Femur (tissue), 1 donor: ENCODE measurements at regions not wholly inside any gene's neighbourhood (a gene's known extent, or its start where the extent isn't known, plus 50 kb on each side); places are given as distances from the start of the nearest gene placed in this dataset.
"Not testable (repeated sequence)": the region's sequence is repeated elsewhere in the genome, so short reads cannot be mapped to it uniquely, and the experiment has no call there.

Source experiments
- DNase-seq: peaks from one replicate; pipeline ENCODE4 v3.0.0-alpha.2; 2017

DNA sequence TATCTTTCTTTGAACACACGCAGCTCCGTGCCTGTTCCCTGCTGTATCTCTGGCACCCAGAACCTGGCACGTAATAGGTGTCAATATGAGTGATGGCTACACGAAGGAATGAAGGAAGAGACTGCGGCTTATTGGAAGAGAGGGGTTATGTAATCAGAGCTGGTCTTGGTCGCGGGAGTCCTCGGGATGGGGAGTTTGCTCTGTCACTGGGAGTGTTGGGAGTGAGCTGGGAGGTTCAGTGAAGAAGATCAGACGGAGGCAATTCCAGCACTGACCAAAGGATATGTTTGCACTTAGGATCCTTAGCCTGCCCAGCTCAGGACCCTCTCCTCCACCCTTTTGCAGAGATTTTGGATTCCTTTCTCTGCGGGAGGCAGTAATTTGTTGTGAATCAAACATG, 709.1 kb downstream of the PTPRU start:
- no peak for DNase-seq

DNA sequence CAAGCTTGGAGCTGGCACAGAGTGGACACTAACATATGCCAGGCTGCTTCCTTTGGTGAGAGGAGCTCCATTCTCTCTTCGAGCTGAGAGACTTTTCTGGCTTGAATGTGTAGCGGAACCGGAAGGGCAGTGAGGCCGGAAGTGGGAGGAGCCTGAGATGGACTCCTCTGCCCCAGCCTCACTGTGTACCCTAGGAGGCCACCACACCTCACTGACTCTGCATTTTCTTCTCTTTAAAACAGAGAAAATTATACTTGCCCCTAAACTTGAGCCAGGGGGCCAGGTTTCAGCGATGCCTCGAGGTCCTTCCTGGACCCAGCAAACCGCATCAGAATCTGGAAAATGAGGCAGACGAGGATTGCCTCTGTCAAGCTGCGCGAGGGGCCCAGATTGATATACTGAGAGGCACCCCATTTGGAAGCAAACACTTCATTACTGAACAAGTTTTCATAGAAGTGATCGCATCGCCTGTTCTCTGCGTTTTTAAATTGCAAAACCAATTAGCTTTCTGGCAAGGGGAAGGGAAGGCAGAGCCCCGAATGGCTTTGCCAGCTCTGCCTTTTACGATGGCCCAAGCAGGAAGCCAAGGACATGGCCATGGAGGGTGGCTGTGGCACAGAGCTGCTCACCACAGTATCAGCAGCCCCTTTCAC, 708.1 kb downstream of the PTPRU start:
- no peak for DNase-seq

DNA sequence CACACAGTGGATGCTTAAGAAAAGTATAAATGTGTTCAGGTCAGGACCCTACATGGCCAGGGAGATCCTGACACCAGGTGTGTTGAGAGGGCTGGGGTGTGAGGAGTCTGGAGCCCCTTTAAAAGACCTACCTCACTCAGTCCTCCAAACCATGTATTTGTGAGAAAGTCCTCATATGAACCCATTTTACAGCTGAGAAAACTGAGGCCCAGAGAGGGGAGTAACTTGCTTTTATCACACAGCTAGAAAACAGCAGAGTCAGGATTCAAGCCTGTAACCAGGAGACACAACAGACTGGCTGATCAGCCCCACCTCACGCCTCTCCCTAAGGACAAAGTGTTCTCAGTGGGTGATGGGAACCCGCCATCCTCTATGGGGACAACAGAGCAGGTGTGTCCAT, 706.7 kb downstream of the PTPRU start:
- DNase-seq = no peak

DNA sequence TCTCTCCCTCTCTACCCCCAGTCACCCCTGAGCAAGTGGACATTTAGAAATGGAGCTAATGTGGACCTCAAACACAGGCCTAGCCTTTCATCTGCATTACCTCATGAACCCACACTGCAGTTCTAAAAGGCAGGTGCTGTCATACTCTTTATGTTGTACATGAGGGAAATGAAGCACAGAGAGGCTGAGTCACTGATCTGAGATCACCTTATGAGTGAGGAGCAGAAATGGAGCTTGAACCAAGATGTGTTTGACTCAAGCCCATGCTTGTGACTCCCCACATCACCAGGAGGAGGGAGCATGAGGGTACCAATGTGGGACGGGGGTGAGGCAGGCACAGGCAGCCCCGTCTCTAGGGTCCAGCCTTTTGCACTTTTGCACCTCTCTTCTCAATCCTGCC, 702.8 kb downstream of the PTPRU start:
- DNase-seq = no peak

DNA sequence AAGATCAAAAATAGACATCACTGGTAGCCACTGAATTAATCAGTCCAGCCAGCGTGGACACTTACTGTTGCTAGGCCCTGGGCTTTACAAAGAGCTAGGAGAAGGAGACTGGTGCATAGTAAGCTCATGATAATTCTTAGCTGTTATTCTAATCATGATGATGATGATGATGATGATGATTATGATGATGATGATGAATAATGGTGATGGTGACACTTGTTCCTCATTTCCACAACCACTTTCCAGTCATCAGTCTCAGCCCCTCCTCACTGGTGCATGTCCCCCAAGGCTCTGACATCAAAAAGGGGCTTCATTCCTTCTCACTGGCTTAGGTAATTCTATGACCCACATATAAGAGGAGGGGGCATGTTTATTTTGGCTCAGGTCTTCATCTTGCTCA, 701.0 kb downstream of the PTPRU start:
- DNase-seq = no peak

DNA sequence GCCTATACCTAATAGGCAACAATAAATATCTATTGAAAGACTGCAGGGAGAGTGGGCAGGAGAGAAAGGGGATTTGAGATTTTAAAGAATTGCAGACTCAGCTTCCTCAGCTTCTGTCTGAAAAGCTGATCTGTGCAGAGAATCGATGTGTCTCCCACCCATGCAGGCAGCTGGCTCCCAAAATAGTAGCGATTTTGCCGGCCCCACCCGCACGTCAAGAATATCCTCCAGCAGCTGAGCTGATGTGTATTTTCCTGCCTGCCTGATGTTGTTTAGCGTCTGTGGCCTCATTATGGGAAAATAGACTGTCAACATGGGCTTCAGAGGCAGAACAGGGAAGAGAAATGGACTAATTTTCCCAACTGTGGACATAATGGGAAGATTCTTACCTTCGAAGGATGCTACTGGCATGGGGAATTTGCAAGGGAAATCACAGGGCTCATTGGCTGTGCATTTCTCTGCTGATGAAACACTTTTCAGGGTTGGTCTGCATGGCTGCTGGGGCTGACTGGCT, 699.8 kb downstream of the PTPRU start:
- no peak for DNase-seq

DNA sequence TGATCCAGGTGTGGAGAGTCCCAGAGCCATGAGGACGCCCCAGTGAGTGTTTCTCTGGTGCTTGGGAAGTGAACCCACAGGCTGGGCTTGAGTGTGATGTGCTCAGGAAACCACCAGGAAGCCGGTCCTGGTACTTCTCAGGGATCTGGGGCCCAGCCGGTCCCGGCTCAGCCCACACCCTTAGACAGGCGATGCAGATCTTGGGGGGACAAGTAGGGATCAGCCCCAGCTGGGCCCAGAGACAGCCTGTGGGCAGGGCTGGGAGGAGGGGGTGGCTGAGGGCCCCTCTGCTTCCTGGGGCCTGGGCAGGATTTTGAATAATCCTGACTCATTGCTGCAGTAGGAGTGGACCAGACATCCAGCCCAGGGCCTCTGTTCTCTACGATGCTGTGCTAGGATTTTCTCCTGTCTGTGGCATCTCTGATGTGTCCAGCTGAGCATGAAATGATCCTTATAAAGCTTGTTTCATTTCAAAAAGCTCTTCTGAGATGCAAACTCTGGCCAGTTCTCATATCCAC, 698.0 kb downstream of the PTPRU start:
- no peak for DNase-seq

DNA sequence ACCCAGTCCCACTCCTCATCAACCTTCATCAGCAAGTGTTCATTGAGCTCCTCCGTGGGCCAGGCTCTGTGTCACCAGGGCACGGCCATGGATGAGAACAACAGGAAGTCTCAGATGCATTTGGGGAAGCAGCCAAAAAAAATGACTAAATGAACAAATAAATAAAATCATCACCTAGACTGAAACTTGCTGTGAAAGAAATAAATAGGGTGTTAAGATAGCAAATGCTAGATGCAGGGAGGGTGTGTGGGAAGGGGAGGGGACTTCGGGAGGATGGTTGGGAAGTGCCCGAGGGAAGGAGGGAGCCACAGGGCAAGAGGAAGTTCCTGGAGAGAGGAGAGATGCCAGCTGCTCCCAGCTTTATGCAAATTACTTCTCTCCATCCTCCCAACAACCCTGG, 696.7 kb downstream of the PTPRU start:
- DNase-seq = no peak

DNA sequence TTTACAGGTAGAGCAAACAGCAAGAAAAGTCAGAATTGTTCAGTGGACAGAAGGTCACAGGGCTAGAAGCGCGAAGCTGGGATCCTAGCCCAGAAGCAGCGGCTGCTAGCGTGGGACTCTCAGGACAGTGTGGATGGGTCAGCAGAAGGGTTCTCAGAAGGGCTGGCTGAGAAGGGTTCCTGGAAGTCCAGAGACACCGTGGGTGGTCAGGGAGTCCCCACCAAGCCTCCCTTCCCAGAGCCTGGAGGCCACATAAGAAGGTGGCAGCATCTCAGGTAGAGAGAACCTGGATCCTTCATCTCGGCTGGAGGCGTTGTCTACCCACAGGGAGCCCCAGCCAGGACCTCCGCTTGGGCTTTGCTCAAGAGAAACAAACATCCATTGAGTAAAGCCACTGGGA, 696.3 kb downstream of the PTPRU start:
- DNase-seq = no peak

DNA sequence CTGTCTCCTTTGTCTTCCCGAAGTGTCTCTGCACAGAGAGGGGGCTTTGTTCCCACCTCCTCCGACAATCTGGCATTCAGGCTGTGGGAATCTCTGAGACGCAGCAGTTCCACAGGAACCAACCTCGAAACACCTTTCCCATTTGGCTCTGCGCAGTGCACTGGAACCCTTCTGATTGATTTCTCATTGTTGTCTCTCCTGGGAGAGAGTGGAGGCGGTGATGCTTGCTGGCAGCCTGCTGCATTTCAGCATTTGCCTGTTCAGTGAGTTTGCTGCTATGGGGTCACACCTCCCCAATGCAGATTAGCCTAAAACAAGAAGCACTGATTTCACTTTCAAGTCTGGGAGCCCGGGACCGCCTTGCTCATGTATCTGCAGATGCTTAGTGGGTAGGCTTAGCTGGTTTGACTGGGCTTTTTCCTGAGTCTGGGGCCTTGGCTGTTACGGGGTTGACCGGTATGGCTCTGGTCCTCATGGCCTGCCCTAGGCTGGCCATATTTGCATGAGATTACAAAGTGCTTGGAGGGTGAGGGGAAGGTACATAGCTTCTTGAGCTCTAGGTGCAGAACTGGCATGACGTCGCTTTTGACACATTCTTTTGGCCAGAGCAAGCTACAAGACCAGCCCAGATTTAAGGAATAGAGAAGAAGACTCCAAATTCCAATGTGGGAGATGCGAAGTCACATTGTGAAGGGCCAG, 695.3 kb downstream of the PTPRU start:
- no peak for DNase-seq

DNA sequence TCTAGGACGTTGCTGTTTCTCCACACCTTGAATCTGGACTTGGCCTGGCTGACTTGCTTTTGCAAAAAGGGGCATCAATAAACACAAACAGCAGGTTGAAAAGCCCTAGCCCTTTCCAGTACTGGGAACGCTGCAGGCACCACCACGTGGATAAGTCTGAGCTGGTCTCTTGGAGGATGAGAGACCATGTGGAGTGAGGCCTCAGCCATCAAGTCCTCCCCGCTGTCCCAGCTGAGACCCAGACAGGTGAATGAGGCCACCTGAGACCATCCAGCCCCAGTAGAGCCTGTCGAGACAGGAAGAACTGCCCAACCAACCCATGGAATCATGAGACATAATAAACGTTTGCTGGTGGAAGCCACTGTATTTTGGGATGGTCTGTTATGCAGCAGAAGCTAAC, 688.7 kb downstream of the PTPRU start:
- no peak for DNase-seq

DNA sequence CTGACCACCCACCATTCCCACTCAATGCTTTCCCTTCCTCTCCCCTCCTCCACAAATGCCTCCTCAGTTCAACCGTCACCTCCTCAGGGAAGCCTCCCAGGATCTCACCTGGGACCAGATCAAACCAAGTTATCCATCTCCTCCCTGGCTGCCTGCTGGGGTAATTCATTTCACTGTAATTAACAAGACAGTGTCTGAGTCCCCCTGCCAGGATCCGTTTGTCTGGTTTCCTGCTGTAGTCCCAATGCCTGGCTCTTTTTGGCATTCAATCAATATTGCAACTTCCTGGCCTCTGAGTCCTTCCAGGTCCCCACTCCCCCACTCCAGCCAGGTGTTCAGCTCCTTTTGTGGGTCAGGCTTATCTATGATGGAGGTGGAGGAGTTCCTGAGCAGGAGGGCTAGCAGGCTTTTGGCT, 687.7 kb downstream of the PTPRU start:
- DNase-seq = no peak

DNA sequence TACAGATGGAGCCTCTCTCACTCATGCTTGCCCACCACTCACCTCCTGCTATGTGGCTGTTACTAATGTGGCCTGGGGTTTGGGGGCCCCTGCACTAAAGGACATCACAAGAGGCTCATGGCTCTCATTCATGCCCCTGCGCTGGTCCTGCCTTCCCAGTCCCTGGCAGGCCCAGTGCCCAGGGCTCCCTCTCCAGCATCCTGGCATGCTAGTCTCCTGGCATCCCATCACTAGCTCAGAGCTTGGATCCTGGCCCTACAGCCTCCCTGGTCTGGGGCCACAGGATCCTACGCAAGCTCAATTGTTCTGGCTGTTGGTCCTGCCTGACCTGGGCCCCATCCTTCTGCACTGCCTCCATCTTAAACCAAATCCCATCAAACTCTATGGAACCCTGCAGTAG, 685.4 kb downstream of the PTPRU start:
- no peak for DNase-seq

DNA sequence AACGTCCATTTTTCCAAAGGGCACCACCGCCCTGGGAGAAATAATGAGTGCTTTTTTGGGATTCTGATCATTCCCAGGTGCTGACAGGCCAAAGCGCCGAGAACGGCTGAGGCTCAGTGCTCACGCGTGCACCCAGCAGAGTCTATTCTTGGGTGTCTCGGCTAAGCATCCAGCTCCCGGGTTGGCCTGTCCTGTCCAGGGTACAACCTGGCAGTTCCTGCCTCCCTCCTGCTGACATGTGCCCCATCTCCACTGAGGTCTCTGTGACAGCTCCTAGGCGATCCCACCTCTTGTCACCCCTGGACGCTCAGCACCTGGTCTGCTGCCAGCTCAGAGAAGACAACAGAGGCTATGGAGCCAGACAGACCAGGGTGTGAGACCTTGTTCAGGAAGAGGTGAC, 684.5 kb downstream of the PTPRU start:
- DNase-seq = no peak

DNA sequence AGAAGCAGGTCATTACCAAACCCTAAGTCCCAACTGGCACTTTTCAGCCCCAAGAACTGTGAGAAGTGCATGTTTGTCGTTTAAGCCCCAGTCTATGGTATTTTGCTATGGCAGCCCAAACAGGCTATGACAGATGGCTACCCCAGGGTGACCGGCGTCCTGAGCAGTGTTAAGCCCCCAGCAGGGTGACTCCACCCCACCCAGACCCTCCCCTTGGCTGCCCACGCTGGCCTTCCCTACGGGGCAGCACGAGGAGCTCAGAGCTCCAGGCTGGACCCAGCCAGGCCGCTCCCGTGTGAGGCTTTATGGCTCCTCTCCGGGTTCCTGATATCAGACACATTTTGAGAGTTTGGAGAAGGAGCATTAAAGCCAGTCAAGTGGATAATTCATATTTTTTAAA, 684.0 kb downstream of the PTPRU start:
- DNase-seq = no peak

DNA sequence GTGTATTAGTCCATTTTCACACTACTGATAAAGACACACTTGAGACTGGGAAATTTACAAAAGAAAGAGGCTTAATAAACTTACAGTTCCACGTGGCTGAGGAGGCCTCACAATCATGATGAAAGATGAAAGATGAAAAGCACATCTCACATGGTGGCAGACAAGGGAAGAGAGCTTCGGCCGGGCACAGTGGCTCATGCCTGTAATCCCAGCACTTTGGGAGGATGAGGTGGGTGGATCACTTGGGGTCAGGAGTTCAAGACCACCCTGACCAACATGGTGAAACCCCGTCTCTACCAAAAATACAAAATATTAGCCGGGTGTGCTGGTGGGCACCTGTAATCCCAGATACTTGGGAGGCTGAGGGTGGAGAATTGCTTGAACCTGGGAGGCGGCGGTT, 682.7 kb downstream of the PTPRU start:
- not testable (repeated sequence) for DNase-seq

DNA sequence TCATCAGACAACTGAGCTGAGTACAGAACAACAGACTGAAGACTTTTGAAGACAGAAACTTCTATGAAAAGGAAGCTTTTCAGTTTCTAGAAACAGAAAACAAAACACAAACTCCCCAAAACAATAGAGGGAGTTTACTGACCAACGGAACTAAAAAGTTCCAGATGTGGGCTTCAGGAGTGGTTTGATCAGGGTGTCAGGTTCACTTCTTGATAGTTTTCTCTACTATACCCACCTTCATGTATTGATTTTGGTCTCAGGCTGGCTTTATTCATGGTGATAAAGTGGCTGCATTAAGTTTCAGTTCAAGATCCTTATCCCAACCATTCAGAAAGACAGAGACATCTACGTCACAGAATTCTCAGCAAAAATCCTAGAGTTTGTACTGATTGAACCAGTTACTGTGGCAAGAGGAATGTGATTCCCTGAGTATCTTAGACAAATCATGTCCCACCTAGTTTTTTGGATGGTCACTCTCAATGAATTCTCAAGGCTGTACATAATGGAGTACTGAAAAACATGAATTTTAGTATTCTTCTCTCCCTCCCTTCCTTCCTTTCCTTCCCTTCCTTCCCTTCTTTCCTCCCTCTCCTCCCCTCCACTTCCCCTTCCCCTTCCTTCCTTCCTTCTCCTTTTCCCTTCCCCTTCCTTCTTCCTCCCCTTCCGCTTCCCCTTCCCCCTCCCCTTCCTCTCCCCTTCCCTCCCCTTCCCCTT, 680.5 kb downstream of the PTPRU start:
- no peak for DNase-seq

DNA sequence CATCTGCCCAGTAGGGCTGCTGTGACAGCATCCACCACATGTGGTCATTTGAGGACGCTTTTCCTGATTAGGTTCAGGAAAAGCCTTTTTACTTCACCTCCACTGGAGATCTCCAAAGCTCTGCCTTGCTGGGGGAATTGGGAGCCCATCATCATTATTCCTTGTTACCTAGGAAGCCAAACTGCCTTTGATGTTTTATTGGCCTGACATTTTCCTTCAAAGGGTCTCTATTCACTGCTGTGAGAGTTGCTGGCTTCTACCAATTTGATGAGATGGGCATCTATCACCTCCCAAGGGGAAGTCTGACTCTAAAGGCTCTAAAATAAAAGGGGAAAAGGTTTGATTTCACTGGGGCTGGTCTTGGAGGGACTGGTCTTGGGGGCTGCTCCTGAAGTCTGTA, 678.6 kb downstream of the PTPRU start:
- DNase-seq = no peak

DNA sequence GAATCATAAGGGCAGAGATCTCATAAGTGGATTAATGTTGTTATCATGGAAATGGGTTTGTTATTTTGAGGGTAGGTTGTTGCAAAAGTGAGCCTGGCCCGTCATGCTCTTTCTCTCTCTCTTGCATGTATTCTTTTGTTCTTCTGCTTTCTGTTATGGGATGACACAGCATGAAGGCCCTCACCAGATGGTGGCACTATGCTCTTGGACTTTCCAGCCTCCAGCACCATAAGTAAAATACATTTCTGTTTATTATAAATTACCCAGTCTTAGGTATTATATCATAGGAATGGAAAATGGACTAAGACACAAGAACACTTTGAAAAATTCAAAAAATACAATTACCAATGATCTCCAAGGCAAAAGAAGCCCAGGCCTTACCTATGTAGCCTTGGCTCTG, 676.1 kb downstream of the PTPRU start:
- no peak for DNase-seq

DNA sequence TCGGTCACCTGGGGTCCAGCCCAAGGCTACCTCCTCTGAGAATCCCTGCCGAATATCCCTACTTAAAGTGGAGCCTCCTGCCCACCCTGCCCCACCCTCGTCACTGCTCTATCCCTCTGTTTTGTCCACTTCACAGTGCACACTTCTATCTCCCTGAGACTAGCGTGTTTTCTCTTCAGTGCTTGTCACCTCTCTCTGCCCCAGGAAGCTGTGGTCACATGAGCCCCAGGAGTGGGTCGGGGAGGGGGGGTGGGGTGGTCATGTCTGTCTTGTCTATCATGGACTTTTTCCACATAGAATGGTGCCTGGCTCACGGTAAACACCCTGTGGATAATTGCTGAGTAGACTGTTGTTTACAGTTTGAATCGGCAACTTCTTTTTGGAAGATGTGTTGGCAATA, 673.6 kb downstream of the PTPRU start:
- DNase-seq = no peak

DNA sequence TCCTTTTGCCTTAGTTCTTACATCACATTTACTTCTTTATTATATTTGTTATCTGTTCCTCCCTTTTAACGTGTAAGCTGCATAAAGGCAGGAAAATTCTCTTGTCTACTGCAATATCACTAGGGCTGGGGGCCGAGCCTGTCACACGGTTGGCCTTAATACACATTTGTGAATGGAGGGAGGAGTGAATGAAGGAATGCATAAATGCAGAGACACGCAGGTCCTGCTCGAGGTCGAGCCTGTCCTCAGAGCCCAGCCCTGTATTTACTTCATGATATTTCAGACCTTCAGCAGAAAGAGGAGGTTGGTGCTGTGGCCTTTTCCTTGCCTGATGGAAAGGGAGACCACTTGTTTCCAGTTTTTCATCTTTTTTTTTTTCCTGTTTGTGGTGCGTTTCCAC, 671.3 kb downstream of the PTPRU start:
- DNase-seq = no peak

DNA sequence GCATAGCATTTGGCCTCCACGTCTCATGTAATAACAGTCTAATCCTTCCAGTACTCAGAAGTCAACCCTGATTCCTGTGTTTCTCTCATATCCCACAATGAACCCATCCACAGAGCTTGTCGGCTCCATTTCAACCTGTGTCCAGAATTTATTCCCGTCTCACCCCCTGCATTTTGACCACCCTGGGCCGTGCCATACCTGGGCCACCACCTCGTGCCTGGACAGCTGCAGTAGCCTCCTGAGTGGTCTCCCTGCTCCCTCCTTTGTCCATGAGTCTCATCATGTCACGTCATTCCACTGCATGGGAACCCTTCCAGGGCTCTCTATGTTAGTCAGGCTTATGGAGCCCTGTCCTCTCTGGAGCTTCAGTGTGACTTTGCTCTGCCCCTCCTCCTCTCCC, 670.6 kb downstream of the PTPRU start:
- no peak for DNase-seq

DNA sequence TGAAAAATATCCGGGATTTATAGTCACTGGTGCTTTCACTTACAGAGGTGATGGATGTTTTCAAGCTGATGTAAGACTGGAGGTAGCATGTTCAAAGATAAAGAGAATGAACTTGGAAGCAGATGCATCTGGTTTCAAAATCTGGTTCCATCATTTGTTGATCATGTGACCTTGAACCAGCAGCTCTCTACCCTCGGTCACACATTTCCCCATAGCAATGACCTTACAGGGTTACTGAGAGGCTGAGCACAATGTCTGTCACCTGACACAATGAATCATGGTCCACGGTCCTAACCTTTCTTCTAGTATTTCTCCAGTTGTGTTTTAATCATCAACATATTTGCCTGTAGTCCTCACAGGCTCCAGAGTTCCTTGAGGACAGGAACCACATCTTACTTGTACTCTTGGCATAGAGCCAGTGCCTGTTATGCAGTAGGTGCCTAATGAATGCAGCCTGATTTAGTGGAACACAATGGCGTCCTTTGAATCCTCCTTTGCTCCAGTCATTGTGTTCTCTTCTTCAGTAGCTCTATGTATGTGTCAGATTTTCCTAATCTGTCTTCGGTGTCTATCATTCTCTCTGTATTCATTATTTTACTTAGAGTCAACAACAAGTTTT, 667.3 kb downstream of the PTPRU start:
- DNase-seq = no peak
